ENCODE measurements at regions not wholly inside any gene's neighbourhood (a gene's known extent, or its start where the extent isn't known, plus 50 kb on each side); places are given as distances from the start of the nearest gene placed in this dataset.

GRCh38 chr2:189285962-189286645 lies 106.5 kb upstream of the COL5A2 start:
- ChIA-PET POLR2A (ENCODE audit: partially characterized antibody) (no interaction called here), CTCF (ENCODE audit: partially characterized antibody) (no interaction called here)
- Histone ChIP-seq H3K27me3 (ENCODE audit: insufficient read depth, low read length) (no peaks in the 10 kb centered on the region), H3K9me3 (ENCODE audit: control insufficient read depth in 1 of 2, low read length in 2 of 2) (no peaks in the 10 kb centered on the region), H3K36me3 (ENCODE audit: insufficient read depth, low read length) (no peaks in the 10 kb centered on the region), H3K27ac (ENCODE audit: low read depth, low read length) (no peak overlapping the region), H3K4me3 (ENCODE audit: low read length in 2 of 2) (no peak overlapping the region), H3K4me1 (ENCODE audit: insufficient read depth, low read length) (no peaks in the 10 kb centered on the region)
- intact Hi-C loops (cut with micrococcal nuclease) = loop anchor here (5.0 kb wide), 1 partner anchor 61 kb away; no protein-coding TSS in a partner anchor
- Mint-ChIP-seq H3K4me3 (no peak overlapping the region), H3K27ac (peak overlapping the region in 2 of 7 donors; percentile 5 to 24), H3K27me3 (no peaks in the 10 kb centered on the region), H3K4me1 (peaks cover 4 to 15% (median 7%) of the 10 kb centered on the region in 4 donors), H3K36me3 (no peaks in the 10 kb centered on the region), H3K9me3 (peaks cover 0 to 3% (median 0%) of the 10 kb centered on the region in 8 donors)
- DNase-seq = no peak

- Histone ChIP-seq H3K4me3 (ENCODE audit: low read length in 2 of 2) (no peak overlapping the region), H3K27me3 (ENCODE audit: insufficient read depth, low read length) (no peaks in the 10 kb centered on the region), H3K36me3 (ENCODE audit: insufficient read depth, low read length) (no peaks in the 10 kb centered on the region), H3K27ac (ENCODE audit: low read depth, low read length) (no peak overlapping the region), H3K9me3 (ENCODE audit: control insufficient read depth in 1 of 2, low read length in 2 of 2) (no peaks in the 10 kb centered on the region), H3K4me1 (ENCODE audit: insufficient read depth, low read length) (no peaks in the 10 kb centered on the region)
- Mint-ChIP-seq H3K4me1 (peaks cover 4 to 15% (median 7%) of the 10 kb centered on the region in 4 donors), H3K9me3 (peaks cover 0 to 4% (median 0%) of the 10 kb centered on the region in 8 donors), H3K4me3 (no peak overlapping the region), H3K36me3 (no peaks in the 10 kb centered on the region), H3K27ac (no peak overlapping the region), H3K27me3 (no peaks in the 10 kb centered on the region)
- CTCF ChIA-PET (ENCODE audit: partially characterized antibody) = interaction anchor here (1.1 to 1.8 kb wide), 8 partner anchors 12 to 195 kb away, joined by 3 to 7 read pairs (median 4); no protein-coding TSS in a partner anchor
- intact Hi-C loops (cut with micrococcal nuclease) = loop anchor here (5.0 kb wide), 1 partner anchor 60 kb away; no protein-coding TSS in a partner anchor
- POLR2A ChIA-PET (ENCODE audit: partially characterized antibody) = no interaction called here
- no peak for DNase-seq
These were observed 107.8 kb upstream of the COL5A2 start for GRCh38 chr2:189287363-189287762.

DNA sequence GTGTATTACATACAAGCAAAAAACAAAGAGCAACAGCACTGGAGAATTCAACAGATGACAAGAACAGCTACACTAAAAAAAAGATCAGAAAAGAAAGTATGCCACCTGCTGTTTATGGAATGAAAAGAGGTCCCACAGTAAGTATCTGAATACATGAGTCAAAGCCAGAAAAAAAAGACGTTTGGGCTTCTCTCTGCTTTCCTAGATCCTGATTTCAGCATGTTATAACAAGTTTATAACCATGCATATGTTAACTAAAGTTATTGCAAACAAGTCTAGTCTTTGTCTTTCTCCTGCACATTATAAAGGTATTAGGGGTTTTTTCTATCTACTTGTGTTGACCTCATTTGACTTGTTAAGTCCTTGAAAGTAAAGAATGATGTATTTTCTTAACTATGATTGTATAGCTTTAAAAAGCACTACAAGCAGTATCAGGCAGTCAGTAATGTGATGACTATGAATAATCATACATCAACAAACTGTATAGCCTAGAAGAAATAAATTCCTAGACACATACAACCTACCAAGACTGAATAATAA lies 108.5 kb upstream of the COL5A2 start:
- Histone ChIP-seq H3K36me3 (ENCODE audit: insufficient read depth, low read length) (no peaks in the 10 kb centered on the region), H3K4me3 (ENCODE audit: low read length in 2 of 2) (no peak overlapping the region), H3K27me3 (ENCODE audit: insufficient read depth, low read length) (no peaks in the 10 kb centered on the region), H3K4me1 (ENCODE audit: insufficient read depth, low read length) (no peaks in the 10 kb centered on the region), H3K9me3 (ENCODE audit: control insufficient read depth in 1 of 2, low read length in 2 of 2) (no peaks in the 10 kb centered on the region), H3K27ac (ENCODE audit: low read depth, low read length) (no peak overlapping the region)
- intact Hi-C loops (cut with micrococcal nuclease) = loop anchor here (1.0 to 5.0 kb wide), 3 partner anchors 59 to 194 kb away; no protein-coding TSS in a partner anchor
- H3K4me1 Mint-ChIP-seq = peaks cover 4 to 15% (median 7%) of the 10 kb centered on the region in 4 donors
- peak in 4 of 5 donors; percentile 22 to 36 (median 28) for DNase-seq
- no peaks in the 10 kb centered on the region for H3K36me3 Mint-ChIP-seq
- H3K27me3 Mint-ChIP-seq = no peaks in the 10 kb centered on the region
- peaks cover 0 to 5% (median 0%) of the 10 kb centered on the region in 8 donors for H3K9me3 Mint-ChIP-seq
- H3K4me3 Mint-ChIP-seq = no peak overlapping the region
- peak overlapping the region in 1 of 7 donors; percentile 49 for H3K27ac Mint-ChIP-seq
- CTCF ChIA-PET (ENCODE audit: partially characterized antibody) = interaction anchor here (1.0 to 1.8 kb wide), 9 partner anchors 13 to 195 kb away, joined by 3 to 7 read pairs (median 4); no protein-coding TSS in a partner anchor
- POLR2A ChIA-PET (ENCODE audit: partially characterized antibody) = no interaction called here

GRCh38 chr2:189291460-189291859 lies 111.9 kb upstream of the COL5A2 start:
- H3K27me3 ChIP-seq (ENCODE audit: insufficient read depth, low read length) = no peaks in the 10 kb centered on the region
- no peak overlapping the region for H3K4me3 Mint-ChIP-seq
- intact Hi-C loops (cut with micrococcal nuclease) = no loop called here
- H3K27me3 Mint-ChIP-seq = no peaks in the 10 kb centered on the region
- no peak overlapping the region for H3K4me3 ChIP-seq (ENCODE audit: low read length in 2 of 2)
- H3K27ac Mint-ChIP-seq = no peak overlapping the region
- no peak overlapping the region for H3K27ac ChIP-seq (ENCODE audit: low read depth, low read length)
- no peaks in the 10 kb centered on the region for H3K36me3 ChIP-seq (ENCODE audit: insufficient read depth, low read length)
- H3K4me1 ChIP-seq (ENCODE audit: insufficient read depth, low read length) = peaks cover 11% of the 10 kb centered on the region
- ChIA-PET POLR2A (ENCODE audit: partially characterized antibody) (no interaction called here), CTCF (ENCODE audit: partially characterized antibody) (no interaction called here)
- H3K36me3 Mint-ChIP-seq = no peaks in the 10 kb centered on the region
- no peak for DNase-seq
- H3K9me3 ChIP-seq (ENCODE audit: control insufficient read depth in 1 of 2, low read length in 2 of 2) = no peaks in the 10 kb centered on the region
- peaks cover 0 to 5% (median 0%) of the 10 kb centered on the region in 8 donors for H3K9me3 Mint-ChIP-seq
- peaks cover 10 to 27% (median 16%) of the 10 kb centered on the region in 4 donors for H3K4me1 Mint-ChIP-seq

DNA sequence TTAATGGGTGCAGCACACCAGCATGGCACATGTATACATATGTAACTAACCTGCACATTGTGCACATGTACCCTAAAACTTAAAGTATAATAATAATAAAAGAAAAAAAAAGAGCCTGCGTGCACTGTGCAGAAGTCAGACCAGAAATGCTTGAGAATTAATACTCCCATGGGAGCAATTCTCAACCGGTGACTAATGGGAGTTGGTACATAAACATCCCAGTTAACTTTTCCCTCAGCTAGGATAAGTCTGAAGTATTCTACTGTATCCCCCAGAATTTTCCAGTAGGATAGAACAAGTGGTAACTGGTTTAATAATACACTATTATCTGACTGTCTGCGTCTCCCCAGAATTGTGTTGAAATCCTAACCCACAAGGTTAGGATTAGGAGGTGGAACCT lies 113.6 kb upstream of the COL5A2 start:
- CTCF ChIA-PET (ENCODE audit: partially characterized antibody) = no interaction called here
- no peak for DNase-seq
- no peak overlapping the region for H3K4me3 Mint-ChIP-seq
- H3K4me1 Mint-ChIP-seq = peaks cover 13 to 32% (median 23%) of the 10 kb centered on the region in 4 donors
- no peaks in the 10 kb centered on the region for H3K36me3 Mint-ChIP-seq
- Histone ChIP-seq H3K27me3 (ENCODE audit: insufficient read depth, low read length) (no peaks in the 10 kb centered on the region), H3K4me1 (ENCODE audit: insufficient read depth, low read length) (peaks cover 28% of the 10 kb centered on the region), H3K36me3 (ENCODE audit: insufficient read depth, low read length) (no peaks in the 10 kb centered on the region), H3K27ac (ENCODE audit: low read depth, low read length) (no peak overlapping the region), H3K9me3 (ENCODE audit: control insufficient read depth in 1 of 2, low read length in 2 of 2) (no peaks in the 10 kb centered on the region), H3K4me3 (ENCODE audit: low read length in 2 of 2) (no peak overlapping the region)
- POLR2A ChIA-PET (ENCODE audit: partially characterized antibody) = no interaction called here
- H3K27me3 Mint-ChIP-seq = no peaks in the 10 kb centered on the region
- H3K9me3 Mint-ChIP-seq = peaks cover 0 to 5% (median 0%) of the 10 kb centered on the region in 8 donors
- intact Hi-C loops (cut with micrococcal nuclease) = no loop called here
- no peak overlapping the region for H3K27ac Mint-ChIP-seq

DNA sequence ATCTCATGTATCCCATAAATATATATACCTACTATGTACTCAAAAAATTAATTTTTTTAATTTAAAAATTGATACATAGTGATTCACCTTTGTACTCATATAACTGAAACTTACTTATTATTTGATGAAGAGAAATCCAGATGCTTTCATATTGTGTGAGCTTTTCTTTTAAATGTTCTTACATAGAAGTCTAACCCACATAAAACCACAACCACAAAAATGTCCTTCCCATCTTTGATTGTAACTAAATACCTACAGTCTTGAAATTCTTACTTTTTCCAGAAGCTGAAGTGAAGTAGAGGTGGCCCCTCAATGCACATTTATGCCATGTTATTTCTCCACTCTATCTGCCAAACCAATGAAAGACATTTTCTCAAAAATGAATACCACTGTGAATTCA lies 117.9 kb upstream of the COL5A2 start:
- no peaks in the 10 kb centered on the region for H3K9me3 ChIP-seq (ENCODE audit: control insufficient read depth in 1 of 2, low read length in 2 of 2)
- no peak overlapping the region for H3K4me3 ChIP-seq (ENCODE audit: low read length in 2 of 2)
- no peaks in the 10 kb centered on the region for H3K36me3 ChIP-seq (ENCODE audit: insufficient read depth, low read length)
- H3K27ac ChIP-seq (ENCODE audit: low read depth, low read length) = no peak overlapping the region
- intact Hi-C loops (cut with micrococcal nuclease) = no loop called here
- ChIA-PET POLR2A (ENCODE audit: partially characterized antibody) (no interaction called here), CTCF (ENCODE audit: partially characterized antibody) (no interaction called here)
- Mint-ChIP-seq H3K4me3 (peak overlapping the region in 6 of 8 donors; percentile 19 to 84 (median 62)), H3K27me3 (no peaks in the 10 kb centered on the region), H3K4me1 (peaks cover 37 to 67% (median 55%) of the 10 kb centered on the region in 4 donors), H3K36me3 (no peaks in the 10 kb centered on the region), H3K9me3 (peaks cover 0 to 2% (median 0%) of the 10 kb centered on the region in 8 donors), H3K27ac (peak overlapping the region in 2 of 7 donors; percentile 30 to 60)
- peaks cover 71% of the 10 kb centered on the region for H3K4me1 ChIP-seq (ENCODE audit: insufficient read depth, low read length)
- H3K27me3 ChIP-seq (ENCODE audit: insufficient read depth, low read length) = no peaks in the 10 kb centered on the region
- DNase-seq = no peak

DNA sequence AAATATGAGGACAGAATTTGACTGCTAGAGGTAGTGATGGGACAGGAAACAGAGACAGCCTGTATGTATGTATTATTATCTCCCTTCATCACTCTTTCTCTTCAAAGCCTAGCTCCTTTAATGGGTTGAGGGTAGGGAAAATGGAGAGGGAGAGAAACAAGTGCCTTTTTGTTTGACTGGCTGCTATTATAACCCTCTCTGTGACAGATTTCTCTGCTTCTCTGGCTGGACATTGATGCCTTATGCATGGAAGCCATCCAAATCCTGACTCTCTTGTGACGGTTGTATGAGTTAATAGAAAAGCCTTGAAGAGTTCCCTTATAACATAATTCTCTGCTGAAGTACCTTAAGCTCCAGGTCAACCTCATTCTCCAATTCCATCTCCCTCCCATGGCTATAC lies 118.5 kb upstream of the COL5A2 start:
- Mint-ChIP-seq H3K27me3 (no peaks in the 10 kb centered on the region), H3K4me3 (peak overlapping the region in 6 of 8 donors; percentile 4 to 84 (median 32)), H3K9me3 (peaks cover 0 to 1% (median 0%) of the 10 kb centered on the region in 8 donors), H3K27ac (peak overlapping the region in 1 of 7 donors; percentile 22), H3K4me1 (peaks cover 43 to 73% (median 61%) of the 10 kb centered on the region in 4 donors), H3K36me3 (no peaks in the 10 kb centered on the region)
- intact Hi-C loops (cut with micrococcal nuclease) = no loop called here
- H3K36me3 ChIP-seq (ENCODE audit: insufficient read depth, low read length) = no peaks in the 10 kb centered on the region
- ChIA-PET POLR2A (ENCODE audit: partially characterized antibody) (no interaction called here), CTCF (ENCODE audit: partially characterized antibody) (no interaction called here)
- no peaks in the 10 kb centered on the region for H3K27me3 ChIP-seq (ENCODE audit: insufficient read depth, low read length)
- DNase-seq = no peak
- no peak overlapping the region for H3K27ac ChIP-seq (ENCODE audit: low read depth, low read length)
- H3K9me3 ChIP-seq (ENCODE audit: control insufficient read depth in 1 of 2, low read length in 2 of 2) = no peaks in the 10 kb centered on the region
- no peak overlapping the region for H3K4me3 ChIP-seq (ENCODE audit: low read length in 2 of 2)
- peaks cover 77% of the 10 kb centered on the region for H3K4me1 ChIP-seq (ENCODE audit: insufficient read depth, low read length)
